NCI-H146 treated with DMSO at 0.1 percent for 48 hours (cell line): ENCODE measurements at regions not wholly inside any gene's neighbourhood (a gene's known extent, or its start where the extent isn't known, plus 50 kb on each side); places are given as distances from the start of the nearest gene placed in this dataset.

Experiments
- DNase-seq: peaks from one replicate; lab custom pipeline; 2025; ENCODE audit not compliant: unreplicated experiment; lab: John Stamatoyannopoulos, UW

DNA sequence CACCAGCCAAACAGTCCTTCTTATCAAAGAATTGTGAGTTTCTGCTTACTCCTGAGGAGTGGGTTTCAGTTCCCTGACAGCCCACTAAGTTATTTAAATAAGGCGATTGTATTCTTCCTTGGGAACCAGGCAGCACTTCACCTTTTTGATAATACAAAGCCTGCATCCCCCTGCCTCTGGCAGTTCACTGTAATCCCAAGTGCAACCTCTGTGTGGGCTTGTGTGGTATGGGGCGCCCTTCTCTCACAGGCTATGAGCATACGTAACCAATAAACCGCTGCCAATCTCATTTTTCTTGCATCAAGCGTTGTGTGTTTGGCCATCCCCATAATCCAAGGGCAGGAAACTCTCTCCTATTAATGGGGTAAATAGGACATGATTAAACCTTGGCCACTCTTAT, 1025.6 kb downstream of the NSUN3 start:
- DNase-seq = no peak

DNA sequence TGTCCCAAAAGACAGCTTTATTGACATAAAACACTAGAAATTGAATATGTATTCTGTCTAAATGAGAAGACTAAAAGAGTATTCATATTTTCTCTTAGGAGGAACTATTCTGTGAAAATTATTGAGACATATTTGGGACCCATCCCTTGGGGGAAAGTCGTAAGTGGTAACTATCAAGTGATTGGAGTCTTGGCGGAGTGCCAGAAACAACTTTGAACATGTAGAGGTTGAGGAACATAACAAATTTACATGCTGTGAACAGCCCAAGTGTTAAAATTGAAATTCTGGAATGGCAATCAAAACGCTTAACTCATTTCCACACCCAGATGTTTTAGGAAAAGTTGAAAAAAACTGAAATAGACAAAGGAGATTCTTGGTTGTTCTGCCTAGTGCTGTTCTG, 1034.6 kb downstream of the NSUN3 start:
- no peak for DNase-seq

DNA sequence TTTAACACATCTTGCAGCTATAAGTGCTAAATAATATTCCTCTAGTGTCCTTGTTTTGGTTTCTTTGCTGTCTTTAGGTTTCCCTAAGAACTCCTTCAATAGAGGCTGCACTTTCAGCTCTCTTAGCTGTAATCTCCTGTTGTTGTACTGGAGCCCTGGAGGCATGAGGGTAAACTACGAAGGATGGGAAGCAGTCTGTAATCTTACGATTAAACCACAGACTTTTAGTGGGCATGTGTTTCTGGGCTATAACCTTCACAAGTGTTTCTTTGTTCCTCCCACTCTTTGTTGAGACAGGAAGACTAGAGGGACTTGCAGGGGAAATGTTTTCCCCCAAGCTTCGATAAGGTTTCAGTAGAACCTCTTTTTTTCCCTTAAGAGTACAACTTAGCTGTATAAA, 1058.1 kb downstream of the NSUN3 start:
- no peak for DNase-seq

DNA sequence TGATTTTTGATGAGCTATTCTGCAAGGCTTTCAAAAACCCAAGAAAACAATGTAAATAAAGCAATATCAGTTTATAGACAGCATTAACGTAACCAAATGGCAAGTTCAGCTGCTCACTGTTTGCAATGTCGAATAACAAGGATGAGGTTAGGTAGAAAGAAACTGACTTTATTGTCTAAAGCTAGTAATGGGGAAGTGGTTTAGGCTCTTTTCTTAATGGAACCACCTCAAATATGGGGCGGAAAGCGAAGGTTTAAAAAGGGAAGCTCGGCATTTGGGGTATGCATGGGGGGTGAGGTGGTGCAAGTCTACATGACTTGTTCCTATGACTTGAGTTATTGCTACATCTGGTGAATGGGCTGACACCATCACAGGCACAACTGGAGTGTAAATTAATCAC, 1060.2 kb downstream of the NSUN3 start:
- DNase-seq = no peak

DNA sequence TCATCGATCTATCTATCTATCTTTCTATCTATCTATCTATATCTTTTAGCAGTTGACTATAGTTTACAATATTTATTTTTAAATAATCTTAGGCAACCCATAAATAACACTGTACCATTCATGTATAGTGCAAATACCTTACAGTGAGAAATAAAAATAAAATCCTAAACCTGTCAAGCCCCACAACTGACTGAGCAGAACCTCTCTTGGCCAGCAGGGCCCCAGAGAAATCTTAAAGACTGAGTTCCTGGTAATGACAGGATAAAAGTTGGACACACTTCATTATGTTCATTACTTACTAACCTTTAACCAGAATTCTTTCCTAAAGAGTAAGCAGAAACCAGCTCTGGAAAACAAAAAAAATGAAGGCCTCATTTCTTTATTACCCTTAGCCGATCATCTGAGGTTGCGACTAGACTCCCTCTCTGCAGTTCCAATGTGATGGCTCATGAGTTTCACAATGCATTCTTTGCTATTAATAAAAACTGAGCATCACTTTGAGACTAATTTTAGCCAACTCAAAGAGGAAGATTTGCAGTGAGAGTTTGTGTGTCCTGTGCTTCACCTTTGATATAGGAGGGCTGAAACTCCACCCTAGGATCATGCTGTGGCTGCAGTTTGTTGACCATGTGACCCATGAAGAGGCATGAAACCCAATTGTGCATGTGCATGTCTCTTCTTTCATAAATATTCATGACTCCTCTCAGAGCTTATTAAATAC, 1072.0 kb downstream of the NSUN3 start:
- DNase-seq = no peak

DNA sequence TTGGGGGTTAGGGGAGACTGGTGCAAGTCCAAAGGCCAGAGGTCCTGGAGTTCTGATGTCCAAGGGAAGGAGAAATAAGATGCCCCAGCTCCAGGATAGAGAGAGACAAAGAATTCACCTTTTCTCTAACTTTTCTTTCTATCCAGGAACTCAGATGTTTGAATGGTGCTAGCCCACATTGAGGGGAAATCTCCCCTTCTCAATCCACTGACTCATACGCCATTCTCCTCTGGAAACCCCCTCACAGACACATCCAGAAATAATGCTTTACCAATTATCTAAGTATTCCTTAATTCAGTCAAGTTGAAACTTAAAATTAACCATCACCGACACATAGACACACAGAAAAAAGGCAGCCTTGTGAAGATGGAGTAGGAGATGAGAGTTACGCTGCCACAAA, 1085.2 kb downstream of the NSUN3 start:
- DNase-seq = no peak

DNA sequence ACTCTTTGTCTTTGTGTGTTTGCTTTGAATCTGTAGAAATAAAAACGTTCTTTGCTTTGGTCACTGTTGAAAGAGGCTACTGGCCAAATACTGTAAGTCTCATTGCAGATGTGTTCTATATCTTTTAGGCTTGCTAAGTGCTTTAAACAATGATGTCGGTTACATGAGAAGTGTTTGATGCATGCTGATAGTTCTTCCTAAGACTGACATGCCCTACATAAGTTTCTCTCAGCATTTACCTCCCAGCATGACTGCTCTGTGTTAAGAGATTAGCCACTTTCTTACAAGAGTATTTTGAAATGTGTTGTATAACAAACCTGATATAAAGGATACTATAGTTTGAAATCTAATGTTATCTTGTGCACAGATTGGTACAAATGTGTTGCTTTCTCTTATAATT, 1088.7 kb downstream of the NSUN3 start:
- no peak for DNase-seq

DNA sequence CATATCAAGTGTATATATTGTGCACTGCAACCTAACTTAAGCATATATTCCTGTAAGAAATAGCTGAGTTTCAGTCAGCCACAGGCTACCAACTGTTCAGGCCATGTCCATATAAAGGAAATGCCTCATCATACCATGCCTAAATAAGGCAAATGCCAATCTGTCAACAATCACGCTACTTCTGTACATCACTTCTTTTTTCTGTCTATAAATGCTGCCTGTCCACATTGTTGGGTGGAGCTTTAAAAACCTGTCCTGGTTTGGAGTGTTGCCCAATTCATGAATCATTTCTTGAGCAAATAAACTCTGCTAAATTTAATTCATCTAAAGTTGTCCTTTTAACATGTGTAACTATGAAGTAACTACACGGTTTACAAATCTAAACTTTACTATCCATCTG, 1091.9 kb downstream of the NSUN3 start:
- no peak for DNase-seq

DNA sequence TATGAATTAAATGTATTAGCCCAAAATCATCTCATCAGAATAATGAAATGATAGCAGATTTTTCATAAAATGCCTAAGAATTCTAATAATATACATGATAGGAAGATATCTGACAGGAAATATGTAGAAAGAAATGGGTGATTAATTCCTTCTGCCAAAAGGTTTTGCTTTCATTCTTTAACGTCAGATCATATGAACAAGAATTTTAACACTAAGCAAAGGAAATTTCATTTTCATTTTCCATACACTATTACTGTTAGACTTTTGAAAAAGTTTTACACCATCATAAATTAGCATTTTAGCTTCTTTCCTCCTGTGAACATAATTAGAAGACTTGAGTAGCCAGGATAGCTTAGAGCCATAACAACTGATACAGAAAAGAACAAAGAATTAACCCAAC, 1099.9 kb downstream of the NSUN3 start:
- DNase-seq = no peak

DNA sequence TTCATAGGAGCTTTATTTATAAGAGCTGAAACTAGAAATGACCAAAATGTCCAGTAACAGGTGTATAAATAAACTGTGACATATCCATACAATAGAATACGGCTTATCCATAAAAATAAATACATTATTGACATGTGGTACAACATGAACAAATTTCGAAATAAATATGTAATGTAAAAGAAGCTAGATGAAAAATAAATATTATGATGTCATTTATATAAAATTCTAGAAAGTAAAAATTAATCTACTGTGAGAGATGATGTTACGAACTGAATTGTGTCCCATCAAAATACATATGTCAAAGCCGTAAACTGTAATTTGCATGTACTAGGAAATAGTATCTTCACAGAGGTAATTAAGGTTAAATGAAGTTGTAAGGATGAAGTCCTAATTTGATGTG, 1104.9 kb downstream of the NSUN3 start:
- no peak for DNase-seq

DNA sequence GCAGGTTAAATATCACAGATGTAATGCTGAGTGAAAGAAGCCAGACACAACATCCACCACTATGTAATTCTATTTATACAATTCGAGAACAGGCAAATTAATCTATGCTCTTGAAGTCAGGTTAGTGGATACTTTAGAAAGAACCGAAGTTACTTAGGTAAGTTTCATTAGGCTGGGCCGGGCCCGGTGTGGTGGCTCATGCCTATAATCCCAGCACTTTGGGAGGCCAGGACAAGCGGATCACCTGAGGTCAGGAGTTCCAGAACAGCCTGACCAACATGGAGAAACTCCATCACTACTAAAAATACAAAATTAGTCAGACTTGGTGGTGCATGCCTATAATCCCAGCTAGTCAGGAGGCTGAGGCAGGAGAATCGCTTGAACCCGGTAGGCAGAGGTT, 1105.7 kb downstream of the NSUN3 start:
- DNase-seq = no peak

DNA sequence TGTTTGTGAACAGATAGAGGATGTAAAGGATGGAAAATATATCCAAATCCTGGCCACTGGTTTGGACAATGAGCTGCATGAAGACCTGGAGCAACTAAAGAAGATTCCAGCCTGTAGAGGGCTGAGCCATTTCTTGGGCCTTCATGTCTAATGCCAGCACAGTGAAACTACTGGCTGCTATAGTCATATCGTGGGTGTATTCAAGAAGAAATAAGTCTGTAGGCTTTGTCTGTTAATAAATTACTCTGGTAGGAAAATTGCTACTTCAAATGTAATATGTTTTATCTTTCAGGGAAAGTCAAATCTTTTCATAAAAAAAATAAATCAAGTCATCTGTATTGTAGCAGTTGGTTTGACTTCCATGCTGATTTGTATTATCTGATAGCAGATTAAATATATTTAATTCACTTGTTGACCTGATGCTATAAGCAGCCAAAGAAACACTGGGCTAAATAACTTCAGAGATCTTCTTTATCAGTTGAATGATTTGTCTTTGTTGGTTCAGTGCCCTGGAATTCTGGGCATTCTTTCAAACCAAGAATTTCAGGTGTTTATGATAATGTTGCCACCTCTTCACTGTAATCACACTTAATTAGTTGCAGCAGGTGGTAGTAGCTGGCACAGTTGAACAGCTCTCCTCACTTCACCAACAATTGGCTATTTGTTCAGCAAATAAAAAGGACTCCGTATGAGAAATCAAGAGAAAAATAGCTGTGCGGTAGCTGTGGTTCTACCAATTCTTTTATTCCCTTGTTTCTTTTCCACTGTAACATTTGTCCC, 1109.5 kb downstream of the NSUN3 start:
- DNase-seq = peak; percentile 66

DNA sequence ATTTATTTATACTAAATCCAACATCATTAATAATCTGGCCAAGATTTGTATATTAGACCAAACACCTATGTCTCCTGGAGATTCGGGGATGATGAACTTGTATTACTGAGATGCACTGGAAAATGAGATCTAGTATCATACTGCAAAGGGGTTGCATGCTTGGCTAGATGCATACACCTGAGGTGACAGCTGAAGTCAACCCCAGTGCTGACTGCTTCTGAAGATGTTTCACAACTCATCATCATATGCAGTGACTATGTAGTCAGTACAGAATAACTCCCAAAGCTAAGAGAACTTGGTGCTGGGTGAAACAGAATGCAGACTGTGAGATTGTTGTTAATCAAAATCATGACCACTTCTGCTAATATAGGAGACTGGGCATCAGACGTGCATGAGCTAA, 1114.2 kb downstream of the NSUN3 start:
- no peak for DNase-seq

DNA sequence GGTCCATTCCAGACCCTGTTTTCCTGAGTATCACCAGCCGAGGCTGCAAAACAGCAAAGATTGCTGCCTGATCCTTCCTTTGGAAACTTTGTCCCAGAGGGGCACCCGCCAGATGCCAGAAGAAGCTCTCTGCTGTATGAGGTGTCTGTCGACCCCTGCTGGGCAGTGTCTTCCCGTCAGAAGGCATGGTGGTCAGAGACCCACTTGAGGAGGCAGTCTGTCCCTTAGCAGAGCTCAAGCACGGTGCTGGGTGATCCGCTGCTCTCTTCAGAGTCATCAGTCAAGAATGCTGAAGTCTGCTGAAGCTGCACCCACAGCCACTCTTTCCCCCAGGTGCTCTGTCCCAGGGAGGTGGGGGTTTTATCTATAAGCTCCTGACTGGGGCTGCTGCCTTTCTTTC, 1121.2 kb downstream of the NSUN3 start:
- no peak for DNase-seq

DNA sequence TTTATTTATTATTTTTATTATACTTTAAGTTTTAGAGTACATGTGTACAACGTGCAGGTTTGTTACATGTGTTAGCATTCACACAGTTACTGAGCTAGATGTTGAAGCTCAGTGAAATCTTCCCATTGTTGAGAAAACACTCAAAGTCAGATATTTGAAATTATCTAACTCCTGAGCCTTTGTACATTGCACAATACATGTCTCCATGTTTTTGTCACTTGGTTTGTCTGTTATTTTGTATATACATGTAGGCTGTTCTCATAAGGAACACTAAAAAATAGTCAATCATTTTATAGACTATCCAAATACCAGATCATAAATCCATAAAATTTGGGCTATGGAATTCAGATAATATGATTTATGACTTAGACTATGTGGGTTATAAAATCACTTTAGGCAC, 1126.5 kb downstream of the NSUN3 start:
- DNase-seq = no peak

DNA sequence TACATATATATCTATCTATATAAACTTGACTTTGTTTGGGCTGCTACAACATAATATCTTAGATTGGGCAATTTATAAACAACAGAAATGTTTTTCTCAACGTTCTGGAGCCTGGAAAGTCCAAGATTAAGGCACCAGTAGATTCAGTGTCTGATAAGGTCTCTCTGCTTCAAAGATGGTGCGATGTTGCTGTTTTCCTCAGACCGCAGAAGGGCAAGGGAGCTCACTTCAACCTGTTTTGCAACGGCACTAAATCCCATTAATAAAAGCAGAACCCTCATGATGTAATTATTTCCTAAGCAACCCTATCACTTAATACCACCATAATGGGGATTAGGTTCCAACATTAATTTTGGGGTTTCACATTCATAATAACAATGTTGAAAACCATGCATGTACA, 1134.8 kb downstream of the NSUN3 start:
- DNase-seq = no peak

DNA sequence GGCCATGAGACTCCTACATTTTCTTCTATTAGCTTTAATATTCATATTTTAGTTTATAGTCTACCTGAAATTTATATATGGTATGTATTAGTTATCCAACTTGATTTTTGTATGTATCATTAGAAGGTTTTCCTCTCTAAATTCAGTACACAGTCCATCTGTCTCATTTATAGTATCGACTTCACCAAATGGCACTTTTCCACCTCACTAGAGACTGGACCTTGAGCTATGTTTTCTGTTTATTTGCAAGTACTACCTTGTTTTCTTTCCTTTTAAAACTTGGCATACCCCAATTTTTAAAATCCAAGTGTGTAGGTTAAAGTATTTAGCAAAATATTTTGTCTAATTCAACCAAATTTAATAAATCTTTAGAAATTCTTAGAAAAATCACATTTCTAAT, 1137.5 kb downstream of the NSUN3 start:
- DNase-seq = no peak

DNA sequence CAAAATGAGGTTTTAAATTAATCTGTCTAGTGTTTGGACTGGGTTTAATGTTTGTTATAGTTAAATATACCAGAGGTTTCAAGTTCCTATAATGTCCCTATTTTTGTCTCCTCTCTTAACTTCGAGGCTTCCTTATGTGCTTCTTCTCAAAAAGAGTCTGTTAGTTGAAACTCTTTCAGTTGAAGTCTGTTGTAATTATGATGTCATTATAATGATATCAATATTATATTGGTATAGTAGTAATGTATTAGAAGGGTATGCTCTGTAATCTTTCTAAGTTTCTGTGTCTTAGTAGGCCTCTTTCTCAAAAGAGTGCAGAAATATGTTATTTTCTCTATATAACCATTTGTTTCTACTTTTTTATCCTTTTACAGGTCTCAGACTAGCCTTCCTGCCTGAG, 1148.0 kb downstream of the NSUN3 start:
- DNase-seq = no peak

DNA sequence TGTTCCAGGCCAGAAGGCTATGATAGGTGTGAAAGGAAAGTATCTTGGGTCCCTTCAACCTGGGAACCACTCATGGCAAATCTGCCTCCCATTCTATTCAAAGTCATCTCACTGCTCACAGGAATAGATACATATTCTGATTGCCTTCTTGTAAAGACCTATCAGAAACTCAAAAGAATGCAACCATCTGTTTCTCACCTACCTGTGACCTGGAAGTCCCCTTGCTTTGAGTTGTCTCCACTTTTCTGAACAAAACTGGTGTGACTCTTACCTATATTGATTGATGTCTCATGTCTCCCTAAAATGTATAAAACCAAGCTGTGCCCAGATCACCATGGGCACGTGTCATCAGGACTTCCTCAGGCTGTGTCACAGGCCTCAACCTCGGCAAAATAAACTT, 1149.3 kb downstream of the NSUN3 start:
- no peak for DNase-seq

DNA sequence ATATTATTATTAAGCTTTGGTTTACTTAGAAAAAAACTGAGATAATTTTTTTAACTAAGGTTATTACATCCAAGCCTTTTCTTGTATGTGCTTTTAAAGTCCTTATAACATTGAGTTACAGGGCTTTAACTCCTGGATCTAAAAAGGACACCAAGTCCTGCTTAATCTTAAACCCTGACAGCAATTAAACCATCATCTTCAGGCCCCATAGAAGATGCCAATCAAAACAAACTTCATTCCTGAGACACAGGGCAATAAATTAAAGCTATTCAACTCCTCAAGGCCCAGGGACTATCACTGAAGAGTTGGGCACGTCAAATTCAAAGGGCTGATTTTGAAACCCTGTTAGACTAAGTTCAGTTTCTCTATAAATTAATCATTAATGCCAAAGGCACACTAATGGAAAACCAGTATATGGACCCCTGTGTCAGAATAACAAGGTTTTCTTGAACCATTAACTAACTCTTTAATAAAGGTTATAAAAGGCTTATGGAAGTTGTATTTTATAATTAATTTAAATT, 1152.6 kb downstream of the NSUN3 start:
- DNase-seq = no peak

DNA sequence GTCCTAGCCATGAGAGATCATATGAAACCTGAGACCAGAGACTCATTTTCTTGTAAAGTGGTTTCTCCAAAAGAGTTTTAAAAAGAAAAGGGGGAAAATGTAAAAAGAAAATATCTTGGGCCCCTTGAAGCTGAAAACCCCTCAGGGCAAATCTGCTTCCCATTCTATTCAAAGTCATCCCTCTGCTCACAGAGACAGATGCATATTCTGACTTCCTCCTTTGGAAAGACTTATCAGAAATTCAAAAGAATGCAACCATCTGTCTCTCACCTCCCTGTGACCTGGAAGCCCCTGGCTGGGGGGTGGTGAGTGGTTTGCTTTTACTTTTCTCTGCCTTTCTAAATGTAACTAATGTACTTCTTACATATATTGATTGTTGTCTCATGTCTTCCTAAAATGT, 1154.8 kb downstream of the NSUN3 start:
- DNase-seq = no peak

DNA sequence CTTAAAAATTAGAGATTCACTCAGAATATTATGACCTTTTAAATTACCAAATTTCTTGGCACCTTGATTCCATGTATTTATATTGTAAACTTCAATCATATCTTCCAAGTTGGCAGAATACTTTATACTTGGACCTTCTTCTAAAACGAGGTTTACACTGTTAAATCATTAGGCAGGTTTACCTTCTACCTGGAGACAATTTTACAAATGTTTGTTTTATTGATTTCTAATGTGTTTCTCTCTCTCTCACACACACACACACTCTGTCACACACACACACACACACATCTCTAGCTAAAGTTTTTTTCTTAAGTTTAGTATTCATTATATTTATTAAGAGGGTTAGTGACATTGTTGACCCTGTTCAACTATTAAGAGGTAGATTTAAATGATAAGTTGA, 1155.6 kb downstream of the NSUN3 start:
- no peak for DNase-seq

DNA sequence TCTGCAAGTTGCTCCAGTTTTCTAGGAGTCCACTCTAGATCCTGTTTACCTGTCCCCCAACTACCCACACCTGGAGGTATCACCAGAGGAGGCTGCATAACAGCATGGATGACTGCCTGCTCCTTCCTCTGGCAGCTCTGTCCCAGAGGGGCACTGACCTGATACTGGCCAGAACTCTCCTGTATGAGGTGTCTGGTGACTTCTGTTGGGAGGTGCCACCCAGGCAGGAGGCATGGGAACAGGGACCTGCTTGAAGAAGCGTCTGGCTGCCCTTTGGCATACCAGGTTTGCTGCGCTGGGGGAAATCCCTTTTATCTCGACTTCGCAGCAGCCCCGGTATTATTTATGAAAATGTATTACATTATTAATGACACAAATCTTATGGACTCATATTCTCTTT, 1163.6 kb downstream of the NSUN3 start:
- DNase-seq = no peak
